HG02970 (cell line): ENCODE measurements at regions not wholly inside any gene's neighbourhood (a gene's known extent, or its start where the extent isn't known, plus 50 kb on each side); places are given as distances from the start of the nearest gene placed in this dataset.
"Not testable (repeated sequence)": the region's sequence is repeated elsewhere in the genome, so short reads cannot be mapped to it uniquely, and the experiment has no call there.

ENCODE experiments used
- ATAC-seq: cut with Tn5 transposase; IDR thresholded peaks from one replicate; pipeline ENCODE4 v1.9.1; 2021; ENCODE audit warnings: mild to moderate bottlenecking, moderate library complexity, moderate number of reproducible peaks; ENCODE audit not compliant: unreplicated experiment, low FRiP score

DNA sequence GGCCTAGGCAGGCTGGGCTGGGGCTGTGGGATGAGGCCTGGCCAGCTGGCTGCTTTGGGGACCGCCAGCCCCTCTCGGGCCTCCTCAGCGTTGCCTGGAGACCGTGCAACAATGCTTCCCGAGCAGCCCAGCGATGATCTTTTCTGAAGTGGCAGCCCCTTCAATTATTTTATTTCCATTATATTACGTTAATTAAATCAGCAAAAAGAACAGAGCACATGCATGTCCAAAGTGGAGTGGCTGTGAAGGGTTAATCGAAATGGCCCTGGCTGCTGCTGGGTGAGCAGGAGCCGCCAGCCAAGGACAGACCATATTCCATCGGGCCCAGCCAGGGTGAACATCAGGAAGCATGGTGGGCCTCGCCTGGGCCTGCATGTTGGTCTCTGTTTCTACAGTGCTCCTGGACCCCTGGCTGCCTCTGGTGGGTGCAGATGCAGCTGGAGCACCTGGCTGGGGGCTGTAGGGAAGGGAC is 245.5 kb downstream of the MYCN start:
- ATAC-seq = no peak

- no peak for ATAC-seq
Observed at GRCh38 chr2:16184945-16185660, 244.8 kb downstream of the MYCN start.

GRCh38 chr2:16184341-16184890 is 244.1 kb downstream of the MYCN start:
- ATAC-seq = no peak

DNA sequence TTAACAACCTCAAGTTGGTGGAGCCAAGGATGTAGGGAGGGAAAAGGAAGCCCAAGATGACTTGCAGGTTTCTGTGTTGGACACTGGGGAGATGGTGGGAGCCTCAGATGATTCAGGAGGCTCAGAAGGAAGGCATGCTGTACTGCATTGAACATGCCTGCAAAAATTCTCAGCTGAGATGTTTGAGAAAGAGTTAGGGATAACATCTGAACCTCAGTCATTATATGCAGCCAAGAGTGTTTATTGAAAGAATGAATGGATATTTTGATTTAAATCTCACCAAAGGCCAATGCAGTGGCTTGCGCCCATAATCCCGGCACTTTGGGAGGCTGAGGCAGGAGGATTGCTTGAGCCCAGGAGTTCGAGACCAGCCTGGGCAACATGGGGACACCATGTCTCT is 243.0 kb downstream of the MYCN start:
- ATAC-seq = no peak

GRCh38 chr2:16182841-16183240 is 242.5 kb downstream of the MYCN start:
- no peak for ATAC-seq

DNA sequence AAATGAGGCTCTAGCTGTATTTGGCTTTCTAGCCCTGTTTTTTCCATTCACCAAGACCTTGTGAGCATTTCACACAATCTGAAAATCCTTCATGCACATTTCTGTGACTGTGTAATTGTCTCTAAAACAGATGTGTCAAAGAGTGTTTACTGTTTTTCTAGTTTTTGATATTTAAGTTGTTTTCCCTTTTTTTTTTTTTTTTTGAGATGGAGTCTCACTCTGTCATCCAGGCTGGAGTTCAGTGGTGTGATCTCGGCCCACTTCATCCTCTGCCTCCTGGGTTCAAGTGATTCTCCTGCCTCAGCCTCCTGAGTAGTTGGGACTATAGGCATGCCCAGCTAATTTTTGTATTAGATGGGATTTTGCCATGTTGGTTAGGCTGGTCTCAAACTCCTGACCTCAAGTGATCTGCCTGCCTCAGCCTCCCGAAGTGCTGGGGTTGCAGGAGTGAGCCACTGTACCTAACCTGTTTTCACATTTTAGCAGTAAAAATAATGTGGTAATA is 242.0 kb downstream of the MYCN start:
- ATAC-seq = not testable (repeated sequence)

DNA sequence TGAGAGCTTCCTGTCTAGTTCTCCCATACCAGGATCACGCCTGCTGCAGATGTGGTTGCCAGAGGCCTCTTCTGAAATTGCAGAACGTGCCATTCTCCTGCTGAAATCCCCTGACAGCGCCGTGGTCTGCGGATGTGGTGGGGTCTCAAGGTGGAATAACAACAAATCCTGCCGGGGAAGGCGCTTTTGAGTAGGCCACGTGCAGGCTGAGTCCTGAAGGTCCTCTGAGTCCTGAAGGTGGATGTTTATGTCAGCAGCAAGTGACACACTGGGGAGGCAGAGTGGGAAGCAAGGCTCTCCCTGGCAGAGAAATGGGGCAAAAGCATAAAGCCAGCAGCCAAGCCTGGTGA is 241.4 kb downstream of the MYCN start:
- ATAC-seq = no peak

GRCh38 chr2:16181062-16181740 is 240.9 kb downstream of the MYCN start:
- no peak for ATAC-seq

- ATAC-seq = no peak
Observed at GRCh38 chr2:16180631-16181030, 240.3 kb downstream of the MYCN start.

DNA sequence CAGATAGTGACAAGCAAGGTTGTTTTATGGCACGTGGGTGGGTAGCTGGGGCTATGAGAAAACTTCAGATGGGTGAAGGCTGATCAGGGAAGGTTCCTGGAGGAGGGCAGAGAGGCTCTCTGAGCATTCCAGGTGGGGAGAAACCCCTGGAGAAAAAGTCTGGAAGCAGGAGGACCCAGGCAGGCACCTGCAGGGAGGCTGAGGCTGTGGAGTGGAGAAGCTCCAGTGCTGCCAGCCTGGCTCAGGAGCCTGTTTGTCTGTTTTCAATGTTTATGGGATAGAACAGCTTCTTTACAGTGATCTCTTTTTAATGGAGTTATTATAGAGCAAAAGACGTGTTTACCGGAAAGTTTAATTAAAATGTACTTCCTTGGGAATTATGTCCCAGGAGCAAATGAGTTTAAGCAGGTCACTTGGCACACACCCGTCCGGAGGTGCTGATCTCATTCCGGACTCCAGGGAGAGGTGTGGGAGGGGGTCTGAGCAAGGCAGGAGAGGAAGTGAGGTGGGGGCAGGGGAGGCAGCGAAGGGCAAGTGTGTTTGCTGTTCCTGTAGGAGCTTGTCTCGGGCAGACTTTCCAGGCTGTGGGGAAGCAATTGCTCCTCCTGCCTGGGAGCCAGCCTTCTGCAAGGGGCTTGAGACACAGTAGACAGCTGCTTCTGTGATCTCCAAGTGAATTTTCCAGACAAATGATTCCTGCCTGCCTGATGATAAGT is 239.5 kb downstream of the MYCN start:
- ATAC-seq = no peak

- ATAC-seq = no peak
Observed at GRCh38 chr2:16178551-16179130, 238.3 kb downstream of the MYCN start.

- ATAC-seq = no peak
Observed at GRCh38 chr2:16177671-16178180, 237.4 kb downstream of the MYCN start.

DNA sequence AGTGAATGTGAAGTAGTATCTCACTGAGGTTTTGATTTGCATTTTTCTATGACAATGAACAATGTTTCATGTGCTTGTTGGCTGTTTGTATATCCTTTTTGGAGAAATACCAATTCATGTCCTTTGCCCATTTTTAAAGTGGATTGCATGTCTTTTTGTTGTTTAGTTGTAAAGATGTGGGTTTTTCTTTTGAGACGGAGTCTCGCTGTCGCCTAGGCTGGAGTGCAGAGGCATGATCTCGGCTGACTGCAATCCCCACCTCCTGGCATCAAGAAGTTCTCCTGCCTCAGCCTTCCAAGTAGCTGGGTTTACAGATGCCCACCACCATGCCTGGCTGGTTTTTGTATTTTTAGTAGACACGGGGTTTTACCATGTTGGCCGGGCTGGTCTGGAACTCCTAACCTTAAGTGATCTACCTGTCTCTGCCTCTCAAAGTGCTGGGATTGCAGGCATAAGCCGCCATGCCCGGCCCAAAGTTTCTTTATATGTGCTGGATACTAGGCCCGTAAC is 236.7 kb downstream of the MYCN start:
- no peak for ATAC-seq

- no peak for ATAC-seq
Observed at GRCh38 chr2:16175247-16175825, 235.0 kb downstream of the MYCN start.

DNA sequence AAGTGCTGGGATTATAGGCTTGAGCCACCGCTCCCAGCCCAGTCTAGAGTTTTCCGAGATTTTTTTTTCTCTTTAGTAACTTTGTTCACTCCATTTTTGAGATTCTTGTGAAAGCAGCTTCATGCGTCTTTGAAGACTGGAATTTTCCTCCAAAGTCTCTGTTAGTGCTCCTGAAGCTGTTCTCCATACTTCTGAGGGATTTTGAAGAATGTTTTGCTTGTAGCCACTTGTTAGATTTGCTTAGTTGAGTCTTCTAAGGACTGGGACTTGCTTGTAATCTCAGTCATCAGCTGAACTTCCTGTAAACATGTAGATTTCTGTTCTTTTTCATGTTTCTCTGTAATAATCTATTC is 234.3 kb downstream of the MYCN start:
- ATAC-seq = no peak

GRCh38 chr2:16173893-16174692 is 233.7 kb downstream of the MYCN start:
- ATAC-seq = no peak

GRCh38 chr2:16172324-16173175 is 232.2 kb downstream of the MYCN start:
- ATAC-seq = no peak

DNA sequence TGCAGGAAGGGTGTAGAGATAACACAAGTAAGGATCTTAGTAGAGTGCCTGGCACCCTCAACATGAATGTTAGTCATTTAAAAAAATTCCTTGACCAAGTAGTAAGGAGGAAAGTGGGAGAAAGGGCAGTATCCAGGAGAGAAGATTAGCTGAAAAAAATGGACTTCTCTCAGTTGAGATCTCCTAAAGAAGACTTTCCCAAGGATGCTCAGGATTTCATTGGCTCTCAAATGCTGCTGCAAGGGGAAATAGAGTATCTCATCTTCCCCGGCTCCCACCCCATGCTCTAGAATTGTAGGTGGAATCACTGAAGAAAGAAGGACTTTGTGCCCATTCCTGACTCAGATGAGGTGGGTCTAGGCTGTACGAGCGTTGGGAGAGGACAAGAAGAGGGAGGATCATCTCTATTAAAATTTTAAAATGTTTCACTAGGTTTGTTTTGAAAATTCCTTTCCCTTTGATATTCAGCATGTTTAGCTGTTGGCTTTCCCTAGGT is 231.1 kb downstream of the MYCN start:
- ATAC-seq = no peak
